OCI-LY1 (cell line): ENCODE measurements at regions not wholly inside any gene's neighbourhood (a gene's known extent, or its start where the extent isn't known, plus 50 kb on each side); places are given as distances from the start of the nearest gene placed in this dataset.
A peak's percentile ranks its signal among the peaks of the same experiment; 100 is the strongest.

Experiments used
- H2AFZ ChIP-seq: fragments of 200-600 bp; sonication (generic), shearing (Covaris generic); 2 replicates; pipeline ENCODE4 v1.6.0; 2014; ENCODE audit warnings: antibody characterized with exemption, mild to moderate bottlenecking, low read length
- H3F3A ChIP-seq: fragments of 200-600 bp; sonication (generic), shearing (Covaris generic); 2 replicates; pipeline ENCODE4 v1.6.0; 2014; ENCODE audit warnings: mild to moderate bottlenecking, antibody characterized with exemption, low read length, moderate library complexity; ENCODE audit not compliant: insufficient read depth
- H3K27ac ChIP-seq: fragments of 200-600 bp; sonication (generic); 2 replicates; pipeline ENCODE4 v1.5.1; 2014; ENCODE audit warnings: low read length, mixed run types, mild to moderate bottlenecking, low read depth; ENCODE audit not compliant: poor library complexity, severe bottlenecking
- H3K27me3 ChIP-seq: fragments of 200-600 bp; sonication (generic); 2 replicates; pipeline ENCODE4 v1.6.0; 2014; ENCODE audit warnings: antibody characterized with exemption, mild to moderate bottlenecking, low read length, moderate library complexity; ENCODE audit not compliant: insufficient read depth
- H3K36me3 ChIP-seq: fragments of 200-600 bp; sonication (generic); 2 replicates; pipeline ENCODE4 v1.6.1; 2014; ENCODE audit warnings: mild to moderate bottlenecking, antibody characterized with exemption, low read length, moderate library complexity, mixed read lengths; ENCODE audit not compliant: insufficient read depth
- H3K4me1 ChIP-seq: fragments of 200-600 bp; sonication (generic); 2 replicates; pipeline ENCODE4 v1.5.1; 2014; ENCODE audit warnings: mild to moderate bottlenecking, low read length, moderate library complexity; ENCODE audit not compliant: insufficient read depth, severe bottlenecking
- H3K4me2 ChIP-seq: fragments of 200-600 bp; sonication (generic), shearing (Covaris generic); 2 replicates; pipeline ENCODE4 v1.6.1; 2014; ENCODE audit warnings: low read length
- H3K4me3 ChIP-seq: fragments of 200-600 bp; sonication (generic); 2 replicates; pipeline ENCODE4 v1.5.1; 2014; ENCODE audit warnings: low read length, low read depth, mild to moderate bottlenecking, mixed read lengths; ENCODE audit not compliant: poor library complexity, severe bottlenecking
- H3K79me2 ChIP-seq: fragments of 200-600 bp; shearing (Covaris generic); 2 replicates; pipeline ENCODE4 v1.6.1; 2016; ENCODE audit warnings: mixed run types, low read length, mixed read lengths; ENCODE audit not compliant: insufficient read depth
- H3K9ac ChIP-seq: fragments of 200-600 bp; sonication (generic), shearing (Covaris generic); 2 replicates; pipeline ENCODE4 v1.6.1; 2014; ENCODE audit warnings: mild to moderate bottlenecking, low read length, mixed read lengths
- H3K9me2 ChIP-seq: fragments of 200-600 bp; sonication (generic), shearing (Covaris generic); 2 replicates; pipeline ENCODE4 v1.6.1; 2014; ENCODE audit warnings: low read depth, mild to moderate bottlenecking, low read length, mixed read lengths
- H3K9me3 ChIP-seq: fragments of 200-600 bp; shearing (Covaris generic); 2 replicates; pipeline ENCODE4 v1.6.1; 2014; ENCODE audit warnings: low read length, mixed read lengths
- H4K20me1 ChIP-seq: fragments of 200-600 bp; sonication (generic), shearing (Covaris generic); 2 replicates; pipeline ENCODE4 v1.6.0; 2016; ENCODE audit warnings: mild to moderate bottlenecking, low read length; ENCODE audit not compliant: insufficient read depth
- EZH2 ChIP-seq: fragments of 200-600 bp; sonication (generic), shearing (Covaris generic); IDR thresholded peaks from 2 replicates; pipeline ENCODE4 v1.8.0; 2017; ENCODE audit warnings: borderline replicate concordance, mixed run types, mild to moderate bottlenecking, antibody characterized with exemption, low read length, moderate library complexity, mixed read lengths
- TF ChIP-seq, protein P1 (sequence below): fragments of 200-600 bp; sonication (generic), shearing (Covaris generic); IDR thresholded peaks from 2 replicates; pipeline ENCODE4 v1.5.1; 2017; ENCODE audit warnings: mild to moderate bottlenecking, antibody characterized with exemption, low read length, moderate library complexity, mixed read lengths

DNA sequence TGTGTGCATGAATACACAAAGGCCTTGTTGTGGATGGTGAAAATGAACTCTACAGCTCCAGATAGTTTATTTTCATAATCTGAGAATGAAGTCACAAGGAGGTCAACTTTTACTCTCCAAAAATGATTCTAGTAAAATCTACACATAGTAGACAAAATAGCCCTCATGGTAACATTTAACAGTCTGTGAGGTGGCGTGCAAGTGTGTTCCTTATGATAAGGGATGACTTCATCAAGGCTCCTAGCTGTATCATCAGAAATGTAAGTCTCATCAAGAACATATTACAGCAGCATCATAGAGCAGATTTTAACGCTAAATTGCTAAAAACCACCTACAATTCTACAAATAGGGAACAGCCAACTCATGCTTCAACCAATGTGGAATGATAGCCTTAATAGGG, 72.3 kb upstream of the RIOK3 start:
- H2AFZ ChIP-seq, result no peak overlapping the region
- H3K9me3 ChIP-seq, result no peaks in the 10 kb centered on the region
- no peaks in the 10 kb centered on the region for H3K79me2 ChIP-seq
- H4K20me1 ChIP-seq, result no peaks in the 10 kb centered on the region
- peaks cover 22% of the 10 kb centered on the region for H3K4me1 ChIP-seq
- peaks cover 4% of the 10 kb centered on the region; the same call in 1 of the 2 replicates for H3K36me3 ChIP-seq
- no peaks in the 10 kb centered on the region for H3K27me3 ChIP-seq
- no peak for TF ChIP-seq EZH2
- TF ChIP-seq, protein P1, sequence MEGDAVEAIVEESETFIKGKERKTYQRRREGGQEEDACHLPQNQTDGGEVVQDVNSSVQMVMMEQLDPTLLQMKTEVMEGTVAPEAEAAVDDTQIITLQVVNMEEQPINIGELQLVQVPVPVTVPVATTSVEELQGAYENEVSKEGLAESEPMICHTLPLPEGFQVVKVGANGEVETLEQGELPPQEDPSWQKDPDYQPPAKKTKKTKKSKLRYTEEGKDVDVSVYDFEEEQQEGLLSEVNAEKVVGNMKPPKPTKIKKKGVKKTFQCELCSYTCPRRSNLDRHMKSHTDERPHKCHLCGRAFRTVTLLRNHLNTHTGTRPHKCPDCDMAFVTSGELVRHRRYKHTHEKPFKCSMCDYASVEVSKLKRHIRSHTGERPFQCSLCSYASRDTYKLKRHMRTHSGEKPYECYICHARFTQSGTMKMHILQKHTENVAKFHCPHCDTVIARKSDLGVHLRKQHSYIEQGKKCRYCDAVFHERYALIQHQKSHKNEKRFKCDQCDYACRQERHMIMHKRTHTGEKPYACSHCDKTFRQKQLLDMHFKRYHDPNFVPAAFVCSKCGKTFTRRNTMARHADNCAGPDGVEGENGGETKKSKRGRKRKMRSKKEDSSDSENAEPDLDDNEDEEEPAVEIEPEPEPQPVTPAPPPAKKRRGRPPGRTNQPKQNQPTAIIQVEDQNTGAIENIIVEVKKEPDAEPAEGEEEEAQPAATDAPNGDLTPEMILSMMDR, result no peak
- no peak overlapping the region for H3K9ac ChIP-seq
- H3K9me2 ChIP-seq, result no peaks in the 10 kb centered on the region
- H3K27ac ChIP-seq, result no peak overlapping the region
- H3K4me3 ChIP-seq, result no peak overlapping the region
- no peak overlapping the region for H3K4me2 ChIP-seq
- H3F3A ChIP-seq, result no peaks in the 10 kb centered on the region; the same call in 1 of the 2 replicates

DNA sequence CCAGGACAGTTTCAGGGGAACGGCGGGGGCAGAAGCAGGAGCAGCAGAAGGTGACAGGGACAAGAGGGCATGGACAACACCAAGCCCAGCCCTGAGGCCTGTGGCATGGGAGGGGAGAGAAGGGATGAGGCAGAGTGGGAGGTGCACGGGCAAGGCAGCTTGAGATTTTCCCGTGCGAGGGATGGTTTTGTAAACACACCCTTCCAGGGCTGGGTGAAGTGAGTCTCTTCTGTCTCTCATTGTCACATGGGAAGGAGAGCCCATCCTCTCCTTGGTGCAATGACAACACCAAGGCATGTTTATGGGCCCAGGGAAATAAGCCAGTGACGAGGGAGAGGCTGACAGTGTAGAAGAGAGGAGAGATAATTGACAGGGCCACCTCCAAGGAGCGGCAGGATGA, 69.6 kb upstream of the RIOK3 start:
- Histone ChIP-seq H2AFZ (no peak overlapping the region), H3F3A (no peaks in the 10 kb centered on the region), H3K27ac (no peak overlapping the region), H3K9me3 (no peaks in the 10 kb centered on the region), H3K4me3 (no peak overlapping the region), H3K79me2 (no peaks in the 10 kb centered on the region), H3K36me3 (peaks cover 4% of the 10 kb centered on the region; the same call in 1 of the 2 replicates), H3K4me2 (no peak overlapping the region), H3K9ac (no peak overlapping the region), H3K9me2 (no peaks in the 10 kb centered on the region), H4K20me1 (no peaks in the 10 kb centered on the region), H3K4me1 (peaks cover 21% of the 10 kb centered on the region), H3K27me3 (no peaks in the 10 kb centered on the region)
- TF ChIP-seq, protein P1, result no peak
- no peak for TF ChIP-seq EZH2

DNA sequence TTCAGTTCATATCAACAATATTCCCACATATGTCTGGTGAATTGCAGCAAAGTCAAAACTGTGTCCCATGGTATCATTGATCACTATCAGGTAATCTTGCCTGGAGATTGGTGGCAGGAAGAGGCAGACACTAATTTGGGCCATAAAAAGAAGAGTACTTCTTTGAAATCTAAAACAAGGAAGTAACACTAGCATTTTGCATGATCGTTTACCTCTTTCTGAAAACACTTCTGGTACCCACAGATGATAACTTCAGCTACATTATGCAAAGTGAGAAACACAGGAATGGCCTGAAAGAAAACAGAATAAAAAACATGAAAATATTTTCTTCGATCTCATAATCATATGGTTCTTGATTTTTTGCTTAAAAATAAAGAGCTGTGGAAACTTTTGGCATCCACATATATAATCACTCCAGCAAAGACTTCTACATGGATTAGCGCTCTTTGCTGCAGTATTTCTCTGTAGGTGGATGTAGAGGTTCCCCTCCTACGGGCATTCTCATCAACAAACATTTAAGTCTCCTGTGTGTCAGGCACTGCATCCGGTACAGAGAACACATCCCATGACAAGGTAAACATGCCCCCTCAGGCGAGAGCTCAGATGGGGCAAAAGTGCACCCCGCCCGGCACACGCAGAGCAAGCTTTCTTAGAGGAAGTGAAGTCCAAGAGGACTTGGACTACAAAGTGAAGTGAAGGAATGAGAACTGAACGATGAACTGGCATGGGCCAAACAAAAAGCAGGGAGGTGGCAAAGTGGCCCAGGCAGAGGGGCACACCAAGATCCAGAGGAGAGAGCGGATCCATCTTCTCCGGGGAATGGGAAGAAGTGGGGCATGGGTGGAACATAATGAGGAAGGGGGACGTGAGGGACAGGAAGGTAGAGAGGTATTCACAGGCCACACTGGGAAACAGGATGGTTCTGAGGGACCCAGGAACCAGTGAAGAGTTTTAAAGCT, 68.0 kb upstream of the RIOK3 start:
- Histone ChIP-seq H3K9me2 (no peaks in the 10 kb centered on the region), H3F3A (no peaks in the 10 kb centered on the region), H4K20me1 (no peaks in the 10 kb centered on the region), H3K27me3 (no peaks in the 10 kb centered on the region), H3K4me1 (peaks cover 17% of the 10 kb centered on the region), H2AFZ (no peak overlapping the region), H3K9ac (no peak overlapping the region), H3K79me2 (no peaks in the 10 kb centered on the region), H3K9me3 (no peaks in the 10 kb centered on the region), H3K4me3 (no peak overlapping the region), H3K4me2 (peak overlapping the region; percentile 26; the same call in 1 of the 2 replicates), H3K27ac (peak overlapping the region; percentile 62), H3K36me3 (peaks cover 4% of the 10 kb centered on the region; the same call in 1 of the 2 replicates)
- TF ChIP-seq, protein P1, result no peak
- no peak for TF ChIP-seq EZH2
